GM21529 (cell line): ENCODE measurements at regions not wholly inside any gene's neighbourhood (a gene's known extent, or its start where the extent isn't known, plus 50 kb on each side); places are given as distances from the start of the nearest gene placed in this dataset.

Experiments
- ATAC-seq: cut with Tn5 transposase; IDR thresholded peaks from one replicate; pipeline ENCODE4 v1.9.1; 2021; ENCODE audit not compliant: unreplicated experiment

- ATAC-seq = no peak
Observed at GRCh38 chr2:217286833-217287232, 427.0 kb upstream of the TNP1 start.

GRCh38 chr2:217285926-217286325, 426.1 kb upstream of the TNP1 start:
- ATAC-seq = no peak

GRCh38 chr2:217283460-217283859, 423.6 kb upstream of the TNP1 start:
- ATAC-seq = no peak

GRCh38 chr2:217282531-217282930, 422.7 kb upstream of the TNP1 start:
- ATAC-seq = no peak

GRCh38 chr2:217279556-217279955, 419.7 kb upstream of the TNP1 start:
- no peak for ATAC-seq

- no peak for ATAC-seq
Observed at GRCh38 chr2:217279140-217279539, 419.3 kb upstream of the TNP1 start.

GRCh38 chr2:217277646-217278398, 418.0 kb upstream of the TNP1 start:
- ATAC-seq = no peak

- ATAC-seq = no peak
Observed at GRCh38 chr2:217276433-217276832, 416.6 kb upstream of the TNP1 start.

- ATAC-seq = no peak
Observed at GRCh38 chr2:217275091-217275490, 415.2 kb upstream of the TNP1 start.

GRCh38 chr2:217274578-217274977, 414.7 kb upstream of the TNP1 start:
- no peak for ATAC-seq

- ATAC-seq = no peak
Observed at GRCh38 chr2:217273851-217274250, 414.0 kb upstream of the TNP1 start.

GRCh38 chr2:217273162-217273561, 413.3 kb upstream of the TNP1 start:
- no peak for ATAC-seq

GRCh38 chr2:217271813-217272212, 411.9 kb upstream of the TNP1 start:
- ATAC-seq = no peak

- no peak for ATAC-seq
Observed at GRCh38 chr2:217270485-217271121, 410.7 kb upstream of the TNP1 start.

GRCh38 chr2:217269701-217270484, 410.0 kb upstream of the TNP1 start:
- no peak for ATAC-seq

- ATAC-seq = no peak
Observed at GRCh38 chr2:217268978-217269377, 409.1 kb upstream of the TNP1 start.

- ATAC-seq = no peak
Observed at GRCh38 chr2:217267758-217268157, 407.9 kb upstream of the TNP1 start.

GRCh38 chr2:217263756-217264155, 403.9 kb upstream of the TNP1 start:
- ATAC-seq = no peak

GRCh38 chr2:217262911-217263310, 403.0 kb upstream of the TNP1 start:
- no peak for ATAC-seq

- ATAC-seq = no peak
Observed at GRCh38 chr2:217261452-217261851, 401.6 kb upstream of the TNP1 start.

GRCh38 chr2:217260441-217261115, 400.7 kb upstream of the TNP1 start:
- no peak for ATAC-seq
